HepG2 (cell line): ENCODE measurements at regions not wholly inside any gene's neighbourhood (a gene's known extent, or its start where the extent isn't known, plus 50 kb on each side); places are given as distances from the start of the nearest gene placed in this dataset.

Source experiments
- CEBPB ChIP-seq: IDR thresholded peaks from 2 replicates; pipeline ENCODE4 v1.6.1; 2011; ENCODE audit warnings: low read depth, low read length, improper control_type of control experiment, borderline replicate concordance
- CREB1 ChIP-seq, 2 experiments: fragments of 450-650 bp in 1 of 2; IDR thresholded peaks; 2 replicates each; pipeline ENCODE4 v1.6.1; 2016 to 2017; ENCODE audit warnings: control low read depth in 1 of 2, mild to moderate bottlenecking in 1 of 2, missing compliant biosample characterization in 1 of 2, missing genetic modification characterization in 1 of 2
- HDAC2 ChIP-seq: sonication (generic); formaldehyde crosslinking; IDR thresholded peaks from 2 replicates; pipeline ENCODE4 v1.4.0; 2020; ENCODE audit warnings: missing genetic modification reagents
- NCOA2 ChIP-seq: sonication (generic); formaldehyde crosslinking; IDR thresholded peaks from 2 replicates; pipeline ENCODE4 v1.8.0; 2022; ENCODE audit warnings: inconsistent platforms
- NR2C2 ChIP-seq: sonication (generic); formaldehyde crosslinking; IDR thresholded peaks from 2 replicates; pipeline ENCODE4 v1.4.0; 2020; ENCODE audit warnings: missing genetic modification reagents, mild to moderate bottlenecking, moderate library complexity, borderline replicate concordance
- PCBP1 ChIP-seq: fragments of 200-400 bp; formaldehyde crosslinking; IDR thresholded peaks from 2 replicates; pipeline ENCODE4 v1.6.1; 2017; ENCODE audit warnings: mild to moderate bottlenecking, low read depth, low read length, borderline replicate concordance
- SALL2 ChIP-seq: sonication (generic); formaldehyde crosslinking; IDR thresholded peaks from 2 replicates; pipeline ENCODE4 v1.8.1; 2023; ENCODE audit warnings: mild to moderate bottlenecking, missing genetic modification reagents, inconsistent platforms
- TEAD3 ChIP-seq: optimal IDR thresholded peaks from 2 replicates; pipeline ENCODE3; 2016; ENCODE audit warnings: borderline replicate concordance
- ZBTB21 ChIP-seq: sonication (generic); formaldehyde crosslinking; IDR thresholded peaks from 2 replicates; pipeline ENCODE4 v1.4.0; 2020; ENCODE audit warnings: missing genetic modification reagents
- ZBTB3 ChIP-seq: sonication (generic); formaldehyde crosslinking; IDR thresholded peaks from 2 replicates; pipeline ENCODE4 v1.4.0; 2020; ENCODE audit warnings: low read depth, mild to moderate bottlenecking, moderate library complexity, missing genetic modification reagents, borderline replicate concordance
- ZHX2 ChIP-seq, 2 experiments: sonication (generic) in 1 of 2; formaldehyde crosslinking in 1 of 2; IDR thresholded peaks; 2 replicates each; pipeline versions ENCODE4 v1.6.1 to v1.9.0; 2014 to 2022; ENCODE audit warnings: antibody characterized with exemption in 1 of 2, borderline replicate concordance in 1 of 2, inconsistent platforms in 1 of 2, low read depth in 1 of 2, missing genetic modification reagents in 1 of 2
- ZMYM2 ChIP-seq: sonication (generic); formaldehyde crosslinking; IDR thresholded peaks from 2 replicates; pipeline ENCODE4 v1.8.0; 2022; ENCODE audit warnings: mild to moderate bottlenecking, missing genetic modification reagents
- ZNF331 ChIP-seq: sonication (generic); formaldehyde crosslinking; IDR thresholded peaks from 2 replicates; pipeline ENCODE4 v1.4.0; 2020; ENCODE audit warnings: missing genetic modification reagents
- ZNF382 ChIP-seq: sonication (generic); formaldehyde crosslinking; IDR thresholded peaks from 2 replicates; pipeline ENCODE4 v1.5.0; 2020; ENCODE audit warnings: missing genetic modification reagents, mild to moderate bottlenecking, borderline replicate concordance
- ZNF562 ChIP-seq: sonication (generic); formaldehyde crosslinking; IDR thresholded peaks from 2 replicates; pipeline ENCODE4 v1.8.0; 2022; ENCODE audit warnings: missing genetic modification reagents, borderline replicate concordance
- ZNF574 ChIP-seq: sonication (generic); formaldehyde crosslinking; IDR thresholded peaks from 2 replicates; pipeline ENCODE4 v1.4.0; 2020; ENCODE audit warnings: missing genetic modification reagents
- TF ChIP-seq, protein P1 (sequence below): sonication (generic); formaldehyde crosslinking; IDR thresholded peaks from 2 replicates; pipeline ENCODE4 v1.5.1; 2020; ENCODE audit warnings: mild to moderate bottlenecking, missing genetic modification reagents

GRCh38 chr7:101693498-101694091 lies 64.5 kb upstream of the MYL10 start (continued):
- TF ChIP-seq SALL2 (CRISPR knock-in tag) (no peak), NR2C2 (peak; percentile 33; the same call in 1 of the 2 replicates), HDAC2 (CRISPR knock-in tag) (peak; percentile 21; the same call in 1 of the 2 replicates), NCOA2 (0 out of 2 replicates have a peak, but pooled peaks have one; percentile 10), PCBP1 (no peak), CEBPB (peak; percentile 35; the same call in 1 of the 2 replicates), ZNF562 (no peak), ZHX2 (IDR thresholded peaks at IDR 0.05; ENCODE audit: low read depth) (peak; percentile 78), ZHX2 (CRISPR knock-in tag; IDR thresholded peaks at IDR 0.05; ENCODE audit: borderline replicate concordance) (no peak), CREB1 (IDR thresholded peaks at IDR 0.05) (0 out of 2 replicates have a peak, but pooled peaks have one; percentile 19), CREB1 (CRISPR knock-in tag; IDR thresholded peaks at IDR 0.05) (no peak; the same call in 1 of the 2 replicates), ZMYM2 (CRISPR knock-in tag) (peak; percentile 90), ZBTB3 (peak; percentile 84), TEAD3 (CRISPR knock-in tag) (peak; percentile 23), ZBTB21 (CRISPR knock-in tag) (peak; percentile 35; the same call in 1 of the 2 replicates), ZNF382 (CRISPR knock-in tag) (no peak), ZNF331 (CRISPR knock-in tag) (no peak; the same call in 1 of the 2 replicates), ZNF574 (CRISPR knock-in tag) (0 out of 2 replicates have a peak, but pooled peaks have one; percentile 22)
- TF ChIP-seq, protein P1, sequence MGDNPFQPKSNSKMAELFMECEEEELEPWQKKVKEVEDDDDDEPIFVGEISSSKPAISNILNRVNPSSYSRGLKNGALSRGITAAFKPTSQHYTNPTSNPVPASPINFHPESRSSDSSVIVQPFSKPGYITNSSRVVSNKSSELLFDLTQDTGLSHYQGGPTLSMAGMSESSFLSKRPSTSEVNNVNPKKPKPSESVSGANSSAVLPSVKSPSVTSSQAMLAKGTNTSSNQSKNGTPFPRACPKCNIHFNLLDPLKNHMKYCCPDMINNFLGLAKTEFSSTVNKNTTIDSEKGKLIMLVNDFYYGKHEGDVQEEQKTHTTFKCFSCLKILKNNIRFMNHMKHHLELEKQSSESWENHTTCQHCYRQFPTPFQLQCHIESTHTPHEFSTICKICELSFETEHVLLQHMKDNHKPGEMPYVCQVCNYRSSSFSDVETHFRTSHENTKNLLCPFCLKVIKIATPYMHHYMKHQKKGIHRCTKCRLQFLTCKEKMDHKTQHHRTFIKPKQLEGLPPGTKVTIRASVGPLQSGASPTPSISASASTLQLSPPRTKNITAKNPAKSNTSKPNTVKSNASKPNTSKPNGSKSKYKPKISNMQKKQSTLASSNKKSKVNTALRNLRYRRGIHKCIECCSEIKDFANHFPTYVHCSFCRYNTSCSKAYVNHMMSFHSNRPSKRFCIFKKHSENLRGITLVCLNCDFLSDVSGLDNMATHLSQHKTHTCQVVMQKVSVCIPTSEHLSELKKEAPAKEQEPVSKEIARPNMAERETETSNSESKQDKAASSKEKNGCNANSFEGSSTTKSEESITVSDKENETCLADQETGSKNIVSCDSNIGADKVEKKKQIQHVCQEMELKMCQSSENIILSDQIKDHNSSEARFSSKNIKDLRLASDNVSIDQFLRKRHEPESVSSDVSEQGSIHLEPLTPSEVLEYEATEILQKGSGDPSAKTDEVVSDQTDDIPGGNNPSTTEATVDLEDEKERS (CRISPR knock-in tag), result peak; percentile 60; the same call in 1 of the 2 replicates
